Caco-2 (cell line): ENCODE measurements at regions not wholly inside any gene's neighbourhood (a gene's known extent, or its start where the extent isn't known, plus 50 kb on each side); places are given as distances from the start of the nearest gene placed in this dataset.

ENCODE experiments used
- BruUV-seq: library from RNA; stranded (reverse); fragments of 400-500 nt; replicated peaks from 2 replicates; lab custom pipeline; 2021; lab: Mats Ljungman, UMichigan
- CTCF ChIA-PET: fragments of 300-600 bp; sonication (Branson Sonifier 250); formaldehyde crosslinking; loops from one replicate; lab custom pipeline; 2022; ENCODE audit warnings: antibody characterized with exemption; lab: Charles Lee
- POLR2A ChIA-PET: fragments of 300-600 bp; sonication (Branson Sonifier 250); formaldehyde crosslinking; loops from one replicate; lab custom pipeline; 2022; ENCODE audit warnings: antibody characterized with exemption; lab: Charles Lee
- DNase-seq, 2 experiments: peaks; one replicate each; pipeline versions ENCODE4 v3.0.0 to v3.0.0-alpha.2; 2020 to 2022
- H3K27me3 ChIP-seq: replicated peaks from 2 replicates; pipeline ENCODE4 v1.6.0; 2011; ENCODE audit warnings: low read length; ENCODE audit not compliant: control insufficient read depth, insufficient read depth
- H3K36me3 ChIP-seq: 2 replicates; pipeline ENCODE4 v1.5.1; 2011; ENCODE audit warnings: low read length; ENCODE audit not compliant: control insufficient read depth, insufficient read depth
- H3K4me1 ChIP-seq: fragments of 250-450 bp; sonication (Bioruptor Pico); 2 replicates; pipeline ENCODE4 v1.5.1; 2020; ENCODE audit warnings: mild to moderate bottlenecking
- H3K4me3 ChIP-seq: 2 replicates; pipeline ENCODE4 v1.5.1; 2011; ENCODE audit warnings: low read depth, mild to moderate bottlenecking, control low read depth, low read length
- H3K9me3 ChIP-seq: fragments of 250-450 bp; sonication (Bioruptor Pico); 2 replicates; pipeline ENCODE4 v1.5.1; 2020; ENCODE audit warnings: mild to moderate bottlenecking, moderate library complexity
- H3K27ac Mint-ChIP-seq: one replicate; pipeline ENCODE4 v1.8.0; 2022; ENCODE audit warnings: mixed read lengths; ENCODE audit not compliant: unreplicated experiment
- H3K27me3 Mint-ChIP-seq: one replicate; pipeline ENCODE4 v1.8.0; 2022; ENCODE audit warnings: mixed read lengths; ENCODE audit not compliant: insufficient read depth, unreplicated experiment
- H3K36me3 Mint-ChIP-seq: one replicate; pipeline ENCODE4 v1.8.0; 2022; ENCODE audit warnings: mild to moderate bottlenecking, mixed read lengths; ENCODE audit not compliant: insufficient read depth, unreplicated experiment
- H3K4me1 Mint-ChIP-seq: one replicate; pipeline ENCODE4 v1.8.0; 2022; ENCODE audit warnings: low read depth, mixed read lengths; ENCODE audit not compliant: unreplicated experiment
- H3K4me3 Mint-ChIP-seq: one replicate; pipeline ENCODE4 v1.8.0; 2022; ENCODE audit warnings: mild to moderate bottlenecking, moderate library complexity, mixed read lengths; ENCODE audit not compliant: unreplicated experiment
- H3K9me3 Mint-ChIP-seq: one replicate; pipeline ENCODE4 v1.8.0; 2022; ENCODE audit warnings: mixed read lengths; ENCODE audit not compliant: unreplicated experiment
- intact Hi-C: fragments of 100-400 bp; cut with micrococcal nuclease; formaldehyde crosslinking; loops from one replicate; pipeline ENCODE4 v1.10.0; 2022; ENCODE audit not compliant: unreplicated experiment
- TF ChIP-seq, protein P1 (sequence below), 2 experiments: fragments of 200-600 bp in 1 of 2; IDR thresholded peaks; 1 replicate in 1 of 2; 2 replicates in 1 of 2; pipeline versions ENCODE4 v1.5.1 to v1.8.0; 2011 to 2022; ENCODE audit warnings: antibody characterized with exemption in 1 of 2, control low read depth in 1 of 2, inconsistent platforms in 1 of 2, low read depth in 1 of 2, low read length in 1 of 2, mild to moderate bottlenecking in 1 of 2, moderate library complexity in 1 of 2; ENCODE audit not compliant: insufficient read depth in 1 of 2, severe bottlenecking in 1 of 2, unreplicated experiment in 1 of 2

DNA sequence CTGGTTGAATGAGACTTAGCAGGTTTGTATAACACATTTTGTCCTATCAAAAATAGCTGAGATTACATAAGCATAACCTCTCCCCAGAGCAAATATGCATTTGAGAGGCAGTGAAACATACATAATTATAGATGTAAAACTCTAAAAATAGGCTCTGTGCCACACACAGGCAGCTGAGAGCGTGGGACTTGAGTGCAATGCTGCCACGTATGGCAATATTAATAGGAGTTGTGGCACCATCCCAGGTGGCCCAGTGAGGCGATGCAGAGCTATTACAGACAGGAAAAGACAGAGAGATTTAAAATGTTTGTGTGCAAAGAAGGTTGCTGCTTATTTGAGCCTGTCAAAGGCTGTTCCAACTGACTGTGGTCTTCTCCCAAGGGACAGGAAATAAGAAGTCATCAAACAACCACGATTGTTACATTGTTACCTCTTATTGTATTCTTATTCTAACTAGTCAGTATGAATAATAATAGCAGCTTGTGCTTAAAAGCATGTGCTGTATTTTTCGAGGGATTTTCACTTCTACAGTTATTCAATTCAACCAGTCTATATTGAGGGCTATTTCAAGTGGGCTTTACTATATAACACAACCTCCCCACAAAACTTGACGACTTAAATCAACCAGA lies 116.5 kb downstream of the SALL1 start:
- no TSS peak for BruUV-seq
- H3K36me3 Mint-ChIP-seq = no peaks in the 10 kb centered on the region
- TF ChIP-seq, protein P1, sequence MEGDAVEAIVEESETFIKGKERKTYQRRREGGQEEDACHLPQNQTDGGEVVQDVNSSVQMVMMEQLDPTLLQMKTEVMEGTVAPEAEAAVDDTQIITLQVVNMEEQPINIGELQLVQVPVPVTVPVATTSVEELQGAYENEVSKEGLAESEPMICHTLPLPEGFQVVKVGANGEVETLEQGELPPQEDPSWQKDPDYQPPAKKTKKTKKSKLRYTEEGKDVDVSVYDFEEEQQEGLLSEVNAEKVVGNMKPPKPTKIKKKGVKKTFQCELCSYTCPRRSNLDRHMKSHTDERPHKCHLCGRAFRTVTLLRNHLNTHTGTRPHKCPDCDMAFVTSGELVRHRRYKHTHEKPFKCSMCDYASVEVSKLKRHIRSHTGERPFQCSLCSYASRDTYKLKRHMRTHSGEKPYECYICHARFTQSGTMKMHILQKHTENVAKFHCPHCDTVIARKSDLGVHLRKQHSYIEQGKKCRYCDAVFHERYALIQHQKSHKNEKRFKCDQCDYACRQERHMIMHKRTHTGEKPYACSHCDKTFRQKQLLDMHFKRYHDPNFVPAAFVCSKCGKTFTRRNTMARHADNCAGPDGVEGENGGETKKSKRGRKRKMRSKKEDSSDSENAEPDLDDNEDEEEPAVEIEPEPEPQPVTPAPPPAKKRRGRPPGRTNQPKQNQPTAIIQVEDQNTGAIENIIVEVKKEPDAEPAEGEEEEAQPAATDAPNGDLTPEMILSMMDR (IDR thresholded peaks at IDR 0.05; ENCODE audit: insufficient read depth in 1 of 2, low read depth in 1 of 2, low read length in 1 of 2, severe bottlenecking in 1 of 2, unreplicated experiment in 1 of 2) = no peak
- H3K27me3 ChIP-seq = no peaks in the 10 kb centered on the region
- H3K4me3 ChIP-seq = no peak overlapping the region
- POLR2A ChIA-PET = no interaction called here
- no peak overlapping the region for H3K4me3 Mint-ChIP-seq
- H3K27ac Mint-ChIP-seq = no peak overlapping the region
- H3K9me3 ChIP-seq = no peaks in the 10 kb centered on the region
- H3K4me1 ChIP-seq = no peaks in the 10 kb centered on the region
- CTCF ChIA-PET = no interaction called here
- DNase-seq = no peak
- H3K9me3 Mint-ChIP-seq = no peaks in the 10 kb centered on the region
- no peaks in the 10 kb centered on the region for H3K36me3 ChIP-seq
- intact Hi-C loops = no loop called here
- H3K27me3 Mint-ChIP-seq = peaks cover 8% of the 10 kb centered on the region
- no peaks in the 10 kb centered on the region for H3K4me1 Mint-ChIP-seq

DNA sequence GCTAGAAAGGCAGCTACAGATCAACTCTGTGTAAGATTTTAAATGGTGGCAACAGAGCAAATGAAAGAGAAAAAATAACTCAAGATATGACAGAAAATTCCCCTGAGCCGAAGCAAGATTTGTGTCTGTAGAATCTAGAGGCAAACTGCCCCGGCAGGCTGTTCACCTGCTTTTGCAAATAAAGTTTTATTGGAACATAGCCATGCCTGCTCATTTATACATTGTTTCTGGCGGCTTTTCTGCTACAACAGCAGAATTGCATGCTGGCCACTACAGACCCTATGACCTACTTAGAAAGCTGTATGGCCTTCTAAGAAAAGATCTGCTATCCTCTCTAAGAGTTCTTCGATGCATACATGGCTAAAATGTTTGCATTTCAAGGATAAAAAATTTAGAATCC lies 119.5 kb downstream of the SALL1 start:
- Histone ChIP-seq H3K27me3 (no peaks in the 10 kb centered on the region), H3K4me3 (no peak overlapping the region), H3K9me3 (no peaks in the 10 kb centered on the region), H3K36me3 (no peaks in the 10 kb centered on the region), H3K4me1 (no peaks in the 10 kb centered on the region)
- H3K27ac Mint-ChIP-seq = no peak overlapping the region
- no peaks in the 10 kb centered on the region for H3K36me3 Mint-ChIP-seq
- DNase-seq = no peak
- ChIA-PET CTCF (no interaction called here), POLR2A (no interaction called here)
- intact Hi-C loops = no loop called here
- TF ChIP-seq, protein P1 (IDR thresholded peaks at IDR 0.05; ENCODE audit: insufficient read depth in 1 of 2, low read depth in 1 of 2, low read length in 1 of 2, severe bottlenecking in 1 of 2, unreplicated experiment in 1 of 2) = no peak
- peaks cover 5% of the 10 kb centered on the region for H3K27me3 Mint-ChIP-seq
- H3K4me3 Mint-ChIP-seq = no peak overlapping the region
- no peaks in the 10 kb centered on the region for H3K9me3 Mint-ChIP-seq
- H3K4me1 Mint-ChIP-seq = no peaks in the 10 kb centered on the region
- no TSS peak for BruUV-seq

DNA sequence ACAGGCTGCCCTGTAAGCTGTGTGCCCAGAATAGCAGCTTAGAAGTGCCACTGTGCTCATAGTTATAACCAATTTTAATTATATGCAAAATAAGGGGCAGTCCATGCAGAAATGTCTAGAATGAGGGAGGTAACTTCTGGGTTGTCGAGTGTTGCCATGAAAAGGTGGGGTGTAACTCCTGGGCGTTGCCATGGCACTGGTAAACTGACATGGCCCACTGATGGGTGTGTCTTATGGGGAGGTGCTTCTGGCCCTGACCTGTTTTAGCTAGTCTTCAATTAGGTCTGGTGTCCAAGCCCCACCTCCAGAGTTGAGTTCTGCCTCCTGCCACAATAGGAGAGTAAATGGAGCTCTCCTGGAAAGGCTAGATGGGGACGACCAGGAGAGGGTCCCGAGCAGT lies 120.6 kb downstream of the SALL1 start:
- no peaks in the 10 kb centered on the region for H3K36me3 ChIP-seq
- H3K36me3 Mint-ChIP-seq = no peaks in the 10 kb centered on the region
- no peaks in the 10 kb centered on the region for H3K9me3 Mint-ChIP-seq
- ChIA-PET CTCF (no interaction called here), POLR2A (no interaction called here)
- TF ChIP-seq, protein P1 (IDR thresholded peaks at IDR 0.05; ENCODE audit: insufficient read depth in 1 of 2, low read depth in 1 of 2, low read length in 1 of 2, severe bottlenecking in 1 of 2, unreplicated experiment in 1 of 2) = no peak
- H3K9me3 ChIP-seq = no peaks in the 10 kb centered on the region
- H3K27ac Mint-ChIP-seq = no peak overlapping the region
- no TSS peak for BruUV-seq
- H3K4me3 Mint-ChIP-seq = no peak overlapping the region
- H3K4me1 ChIP-seq = no peaks in the 10 kb centered on the region
- intact Hi-C loops = no loop called here
- no peaks in the 10 kb centered on the region for H3K4me1 Mint-ChIP-seq
- no peaks in the 10 kb centered on the region for H3K27me3 ChIP-seq
- no peak for DNase-seq
- H3K27me3 Mint-ChIP-seq = peaks cover 7% of the 10 kb centered on the region
- H3K4me3 ChIP-seq = no peak overlapping the region
